ENCODE measurements at regions not wholly inside any gene's neighbourhood (a gene's known extent, or its start where the extent isn't known, plus 50 kb on each side); places are given as distances from the start of the nearest gene placed in this dataset.
A peak's percentile ranks its signal among the peaks of the same experiment; 100 is the strongest.

DNA sequence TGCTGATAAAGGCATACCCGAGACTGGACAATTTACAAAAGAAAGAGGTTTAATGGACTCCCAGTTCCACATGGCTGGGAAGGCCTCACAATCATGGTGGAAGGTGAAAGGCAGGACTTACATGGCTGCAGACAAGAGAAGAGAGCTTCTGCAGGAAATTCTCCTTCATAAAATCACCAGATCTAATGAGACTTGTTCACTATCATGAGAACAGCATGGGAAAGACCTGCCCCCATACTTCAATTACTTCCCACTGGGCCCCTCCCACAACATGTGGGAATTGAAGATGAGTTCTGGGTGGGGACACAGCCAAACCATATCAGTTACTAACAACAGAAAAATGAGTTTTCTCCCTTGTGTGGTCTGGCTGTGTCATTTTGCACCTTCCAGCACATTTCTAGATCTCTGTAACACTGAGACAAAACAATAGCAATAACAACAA lies 741.4 kb downstream of the KCNT2 start (continued):
- TF ChIP-seq, protein P1, sequence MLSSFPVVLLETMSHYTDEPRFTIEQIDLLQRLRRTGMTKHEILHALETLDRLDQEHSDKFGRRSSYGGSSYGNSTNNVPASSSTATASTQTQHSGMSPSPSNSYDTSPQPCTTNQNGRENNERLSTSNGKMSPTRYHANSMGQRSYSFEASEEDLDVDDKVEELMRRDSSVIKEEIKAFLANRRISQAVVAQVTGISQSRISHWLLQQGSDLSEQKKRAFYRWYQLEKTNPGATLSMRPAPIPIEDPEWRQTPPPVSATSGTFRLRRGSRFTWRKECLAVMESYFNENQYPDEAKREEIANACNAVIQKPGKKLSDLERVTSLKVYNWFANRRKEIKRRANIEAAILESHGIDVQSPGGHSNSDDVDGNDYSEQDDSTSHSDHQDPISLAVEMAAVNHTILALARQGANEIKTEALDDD (IDR thresholded peaks at IDR 0.05) = peak; percentile 52; the same call in 1 of the 2 replicates
- TF ChIP-seq PCBP2 (IDR thresholded peaks at IDR 0.05; ENCODE audit: low read depth, low read length, poor library complexity, severe bottlenecking) = no peak
- TF ChIP-seq ZNF445 (CRISPR knock-in tag; IDR thresholded peaks at IDR 0.05; ENCODE audit: low read depth) = no peak
- no peak for TF ChIP-seq ARHGAP35 (IDR thresholded peaks at IDR 0.05; ENCODE audit: partially characterized antibody)
- peak; percentile 46 to 67; a peak in 3 of 4 replicates for TF ChIP-seq FOXK2 (conservative IDR thresholded peaks at IDR 0.05 in 1 of 2, IDR thresholded peaks at IDR 0.05 in 1 of 2; ENCODE audit: low read depth in 2 of 2)
- no peak for TF ChIP-seq ZNF197 (CRISPR knock-in tag; IDR thresholded peaks at IDR 0.05; ENCODE audit: low read depth)
- TF ChIP-seq, protein P2, sequence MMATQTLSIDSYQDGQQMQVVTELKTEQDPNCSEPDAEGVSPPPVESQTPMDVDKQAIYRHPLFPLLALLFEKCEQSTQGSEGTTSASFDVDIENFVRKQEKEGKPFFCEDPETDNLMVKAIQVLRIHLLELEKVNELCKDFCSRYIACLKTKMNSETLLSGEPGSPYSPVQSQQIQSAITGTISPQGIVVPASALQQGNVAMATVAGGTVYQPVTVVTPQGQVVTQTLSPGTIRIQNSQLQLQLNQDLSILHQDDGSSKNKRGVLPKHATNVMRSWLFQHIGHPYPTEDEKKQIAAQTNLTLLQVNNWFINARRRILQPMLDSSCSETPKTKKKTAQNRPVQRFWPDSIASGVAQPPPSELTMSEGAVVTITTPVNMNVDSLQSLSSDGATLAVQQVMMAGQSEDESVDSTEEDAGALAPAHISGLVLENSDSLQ (IDR thresholded peaks at IDR 0.05) = no peak
- TF ChIP-seq SOX6 (IDR thresholded peaks at IDR 0.05) = peak; percentile 65
- TF ChIP-seq MECOM (CRISPR knock-in tag; IDR thresholded peaks at IDR 0.05) = peak; percentile 20; the same call in 1 of the 2 replicates
- no peak for TF ChIP-seq MTF1 (CRISPR knock-in tag; IDR thresholded peaks at IDR 0.05; ENCODE audit: borderline replicate concordance)
- 0 out of 2 replicates have a peak, but pooled peaks have one; percentile 31 for TF ChIP-seq LCOR (CRISPR knock-in tag; IDR thresholded peaks at IDR 0.05)
- no peak for TF ChIP-seq MYNN (IDR thresholded peaks at IDR 0.05)
- TF ChIP-seq MYNN (CRISPR knock-in tag; IDR thresholded peaks at IDR 0.05) = no peak
- TF ChIP-seq CC2D1A (IDR thresholded peaks at IDR 0.05) = no peak
- no peak for TF ChIP-seq MCM2 (IDR thresholded peaks at IDR 0.05; ENCODE audit: low read depth)
- TF ChIP-seq ZZZ3 (IDR thresholded peaks at IDR 0.05) = no peak

Measured in K562 (cell line).